Activated naive CD8-positive, alpha-beta T cell treated with anti-CD3 and anti-CD28 coated beads, Interleukin-2, amount 10 ng/mL, durations not matched to agents 7 days and 5 days (primary cell): ENCODE measurements at regions not wholly inside any gene's neighbourhood (a gene's known extent, or its start where the extent isn't known, plus 50 kb on each side); places are given as distances from the start of the nearest gene placed in this dataset.
A peak's percentile ranks its signal among the peaks of the same experiment; 100 is the strongest.

Experiments used
- ATAC-seq: fragments of 150-1000 bp; cut with Tn5 transposase; one replicate; pipeline ENCODE4 v1.10.0; 2021; ENCODE audit warnings: low read depth, moderate library complexity
- POLR2A ChIA-PET: fragments of 350-600 bp; sonication (Branson Sonifier 250); formaldehyde crosslinking; loops from one replicate; lab custom pipeline; 2021; ENCODE audit warnings: antibody characterized with exemption; lab: Charles Lee
- DNase-seq: peaks from one replicate; pipeline ENCODE4 v3.0.0; 2021
- H3K27ac Mint-ChIP-seq: one replicate; pipeline ENCODE4 v1.8.0; 2022; ENCODE audit warnings: mild to moderate bottlenecking, mixed read lengths
- H3K27me3 Mint-ChIP-seq: one replicate; pipeline ENCODE4 v1.8.0; 2022; ENCODE audit warnings: mild to moderate bottlenecking, moderate library complexity, mixed read lengths
- H3K36me3 Mint-ChIP-seq: one replicate; pipeline ENCODE4 v1.8.0; 2021; ENCODE audit warnings: mild to moderate bottlenecking, mixed read lengths
- H3K4me1 Mint-ChIP-seq: one replicate; pipeline ENCODE4 v1.8.0; 2021; ENCODE audit warnings: mixed read lengths
- H3K4me3 Mint-ChIP-seq: one replicate; pipeline ENCODE4 v1.8.0; 2022; ENCODE audit warnings: mild to moderate bottlenecking, moderate library complexity, mixed read lengths
- H3K9me3 Mint-ChIP-seq: one replicate; pipeline ENCODE4 v1.8.0; 2021; ENCODE audit warnings: mixed read lengths

DNA sequence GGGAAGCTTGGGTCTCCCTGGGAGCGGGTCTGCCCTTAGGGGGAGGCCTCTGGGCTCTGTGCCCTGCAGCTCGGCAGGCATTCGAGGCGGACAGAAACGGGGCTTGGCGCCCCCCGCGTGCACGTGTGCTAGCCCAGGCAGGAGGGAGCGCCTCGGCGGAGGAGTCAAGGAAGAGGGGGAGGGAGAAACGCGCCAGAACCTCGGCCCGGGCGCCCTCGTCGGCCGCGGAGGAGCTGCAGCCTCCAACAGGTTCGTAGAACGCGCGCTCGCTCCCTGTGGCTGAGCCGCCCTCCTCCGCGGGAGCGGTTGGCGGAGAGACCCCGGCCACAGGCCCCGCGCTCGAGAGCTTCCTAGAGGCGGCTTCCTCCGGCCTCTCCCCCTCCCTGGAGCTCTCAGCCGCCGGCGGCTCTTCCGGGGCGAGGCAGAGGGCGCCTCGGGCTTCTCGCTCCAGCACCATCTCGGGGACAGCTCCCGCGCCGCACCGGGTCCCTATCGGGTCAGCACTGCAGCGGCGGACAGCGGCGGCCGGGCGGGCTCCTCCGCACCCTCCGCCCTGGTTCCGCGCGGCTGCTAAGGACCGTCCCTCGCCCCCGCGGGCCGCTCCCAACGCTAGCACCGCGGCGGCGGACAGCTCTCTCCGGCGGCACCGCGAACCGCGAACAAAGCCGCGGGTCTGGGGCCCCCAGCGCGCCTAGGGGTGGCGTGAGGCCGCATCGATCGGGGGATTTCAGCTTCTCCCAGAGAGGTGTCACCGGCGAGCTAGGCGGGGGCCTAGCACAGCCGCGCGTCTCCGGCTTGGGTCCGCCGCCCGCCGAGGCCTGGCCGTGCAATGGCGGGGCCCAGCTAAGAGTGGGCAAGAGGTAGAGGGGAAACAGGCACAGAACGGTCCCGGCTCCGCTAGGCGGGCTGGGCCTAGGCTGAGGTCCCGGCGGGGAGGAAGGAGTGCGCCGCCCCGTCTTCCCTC, 74.6 kb upstream of the CPLX2 start:
- ATAC-seq, result peak; percentile 99
- peaks cover 48% of the 10 kb centered on the region for H3K27me3 Mint-ChIP-seq
- H3K36me3 Mint-ChIP-seq, result peaks cover 2% of the 10 kb centered on the region
- no peaks in the 10 kb centered on the region for H3K9me3 Mint-ChIP-seq
- no peak overlapping the region for H3K27ac Mint-ChIP-seq
- POLR2A ChIA-PET, result interaction anchor here (1.0 kb wide), 1 partner anchor 12 kb away, joined by 3 read pairs; no protein-coding TSS in a partner anchor
- peaks cover 6% of the 10 kb centered on the region for H3K4me1 Mint-ChIP-seq
- H3K4me3 Mint-ChIP-seq, result no peak overlapping the region
- peak; percentile 94 for DNase-seq

DNA sequence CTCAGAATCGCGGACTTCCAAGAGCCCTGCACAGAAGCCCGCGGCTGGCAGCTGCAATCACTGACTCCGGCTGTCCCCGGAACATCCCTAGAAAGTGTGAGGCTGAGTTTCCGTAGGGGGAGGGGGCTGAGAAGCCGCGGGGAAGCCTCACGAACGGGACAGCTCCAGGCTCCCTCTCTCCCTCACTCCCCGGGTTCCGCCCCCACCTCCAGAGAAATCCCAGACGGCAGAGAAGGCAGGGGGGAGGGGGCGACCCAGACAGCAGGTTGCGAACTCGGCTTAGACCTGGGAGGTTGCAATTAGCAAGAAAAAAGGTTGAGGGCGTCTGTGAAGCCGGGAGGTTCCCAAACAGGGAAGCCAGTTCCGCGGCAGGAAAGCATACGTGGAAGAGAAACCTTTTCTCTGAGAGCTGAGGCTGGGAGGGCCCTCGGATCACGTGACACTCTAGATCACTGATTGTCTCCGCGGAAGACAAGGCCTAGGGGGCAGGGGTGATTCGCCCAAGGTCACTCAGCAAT, 73.8 kb upstream of the CPLX2 start:
- H3K4me1 Mint-ChIP-seq, result peaks cover 6% of the 10 kb centered on the region
- H3K27ac Mint-ChIP-seq, result no peak overlapping the region
- H3K27me3 Mint-ChIP-seq, result peaks cover 48% of the 10 kb centered on the region
- H3K36me3 Mint-ChIP-seq, result peaks cover 2% of the 10 kb centered on the region
- ATAC-seq (no peak), DNase-seq (no peak)
- H3K4me3 Mint-ChIP-seq, result no peak overlapping the region
- no peaks in the 10 kb centered on the region for H3K9me3 Mint-ChIP-seq
- POLR2A ChIA-PET, result no interaction called here

DNA sequence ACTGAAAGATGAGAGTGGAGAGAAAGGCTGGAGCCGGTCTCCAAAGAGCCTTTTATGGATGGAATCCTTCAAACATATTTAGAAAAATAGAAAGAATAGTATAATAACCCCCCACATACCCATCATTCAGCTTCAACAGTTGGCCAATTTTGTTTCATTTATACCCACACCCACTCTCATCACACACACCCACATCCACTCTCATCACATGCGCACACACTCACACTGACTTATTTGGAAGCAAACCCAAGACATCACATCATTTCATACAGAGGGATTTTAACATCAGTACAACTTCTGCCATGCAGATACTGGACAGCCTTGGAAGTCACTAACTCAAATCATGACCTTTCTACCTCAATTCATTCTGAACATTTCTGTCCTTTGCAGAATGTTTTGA, 72.8 kb upstream of the CPLX2 start:
- ATAC-seq (no peak), DNase-seq (no peak)
- H3K27me3 Mint-ChIP-seq, result peaks cover 47% of the 10 kb centered on the region
- no peak overlapping the region for H3K27ac Mint-ChIP-seq
- H3K4me1 Mint-ChIP-seq, result peaks cover 6% of the 10 kb centered on the region
- POLR2A ChIA-PET, result no interaction called here
- H3K36me3 Mint-ChIP-seq, result peaks cover 2% of the 10 kb centered on the region
- no peaks in the 10 kb centered on the region for H3K9me3 Mint-ChIP-seq
- no peak overlapping the region for H3K4me3 Mint-ChIP-seq

DNA sequence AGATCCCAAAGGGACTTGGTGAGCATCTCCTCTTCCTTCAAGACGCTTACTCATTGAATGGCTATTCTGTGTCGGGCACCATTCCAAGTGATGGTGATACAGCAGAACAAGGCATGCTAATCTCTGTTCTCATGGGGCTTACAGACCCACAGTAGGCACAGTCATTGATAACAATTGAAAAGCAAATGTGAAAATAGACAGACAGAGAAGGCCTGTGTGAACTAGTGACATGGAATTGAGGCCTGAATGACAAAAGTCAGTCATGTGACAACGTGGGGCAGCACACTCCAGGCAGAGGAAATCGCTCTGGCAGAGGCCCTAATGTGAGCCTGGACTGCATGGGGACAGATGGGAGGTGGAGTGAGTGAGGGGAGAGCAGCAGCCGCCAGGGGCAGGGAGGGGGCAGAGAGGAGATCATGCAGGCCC, 70.7 kb upstream of the CPLX2 start:
- Mint-ChIP-seq H3K27me3 (peaks cover 35% of the 10 kb centered on the region), H3K4me1 (peaks cover 6% of the 10 kb centered on the region), H3K36me3 (peaks cover 2% of the 10 kb centered on the region), H3K4me3 (no peak overlapping the region), H3K27ac (no peak overlapping the region), H3K9me3 (no peaks in the 10 kb centered on the region)
- POLR2A ChIA-PET, result no interaction called here
- DNase-seq (no peak), ATAC-seq (no peak)

DNA sequence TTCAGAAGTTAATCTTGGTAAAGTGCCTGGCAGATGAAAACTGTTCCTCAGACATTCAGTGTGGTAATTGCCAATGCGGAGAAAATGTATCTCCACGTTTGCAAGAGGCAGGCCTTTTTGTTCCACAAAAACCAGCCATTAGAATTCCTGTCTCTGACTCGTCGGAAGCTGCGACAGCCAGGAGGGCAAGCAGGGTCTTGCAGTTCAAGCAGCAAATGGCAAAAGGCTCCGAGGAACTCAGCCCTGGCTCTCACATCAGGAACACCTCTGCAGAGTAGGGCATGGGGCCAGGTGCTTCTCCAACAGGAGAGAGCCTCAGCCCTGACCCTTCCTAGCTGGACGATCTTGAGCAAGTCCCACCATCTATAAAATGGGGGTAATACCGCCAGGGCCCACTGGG, 69.0 kb upstream of the CPLX2 start:
- POLR2A ChIA-PET, result no interaction called here
- DNase-seq, result no peak
- H3K27me3 Mint-ChIP-seq, result peaks cover 29% of the 10 kb centered on the region
- no peak overlapping the region for H3K4me3 Mint-ChIP-seq
- no peaks in the 10 kb centered on the region for H3K9me3 Mint-ChIP-seq
- ATAC-seq, result no peak
- peaks cover 1% of the 10 kb centered on the region for H3K4me1 Mint-ChIP-seq
- peaks cover 2% of the 10 kb centered on the region for H3K36me3 Mint-ChIP-seq
- no peak overlapping the region for H3K27ac Mint-ChIP-seq

DNA sequence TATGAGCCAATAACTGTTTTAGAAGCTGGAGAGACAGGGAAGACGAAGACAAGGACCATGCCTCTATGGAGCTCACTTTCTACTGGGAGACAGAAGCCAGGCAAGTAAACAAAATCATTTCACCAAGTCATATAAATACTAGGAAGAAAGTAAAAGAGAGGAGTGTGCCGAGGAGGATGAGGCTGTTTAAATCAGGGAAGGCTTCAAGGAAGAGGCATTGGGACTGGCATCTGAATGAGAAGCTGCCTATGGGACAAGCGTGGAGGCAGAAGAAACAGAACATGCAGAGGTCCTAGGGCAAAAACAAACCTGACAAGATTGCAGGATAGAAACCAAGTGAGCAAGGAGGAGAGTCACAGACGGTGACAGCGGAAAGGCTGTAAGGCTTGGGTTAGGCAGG, 68.1 kb upstream of the CPLX2 start:
- ATAC-seq (no peak), DNase-seq (no peak)
- Mint-ChIP-seq H3K4me3 (no peak overlapping the region), H3K9me3 (no peaks in the 10 kb centered on the region), H3K4me1 (peaks cover 1% of the 10 kb centered on the region), H3K36me3 (peaks cover 2% of the 10 kb centered on the region), H3K27me3 (peaks cover 25% of the 10 kb centered on the region), H3K27ac (no peak overlapping the region)
- POLR2A ChIA-PET, result no interaction called here

DNA sequence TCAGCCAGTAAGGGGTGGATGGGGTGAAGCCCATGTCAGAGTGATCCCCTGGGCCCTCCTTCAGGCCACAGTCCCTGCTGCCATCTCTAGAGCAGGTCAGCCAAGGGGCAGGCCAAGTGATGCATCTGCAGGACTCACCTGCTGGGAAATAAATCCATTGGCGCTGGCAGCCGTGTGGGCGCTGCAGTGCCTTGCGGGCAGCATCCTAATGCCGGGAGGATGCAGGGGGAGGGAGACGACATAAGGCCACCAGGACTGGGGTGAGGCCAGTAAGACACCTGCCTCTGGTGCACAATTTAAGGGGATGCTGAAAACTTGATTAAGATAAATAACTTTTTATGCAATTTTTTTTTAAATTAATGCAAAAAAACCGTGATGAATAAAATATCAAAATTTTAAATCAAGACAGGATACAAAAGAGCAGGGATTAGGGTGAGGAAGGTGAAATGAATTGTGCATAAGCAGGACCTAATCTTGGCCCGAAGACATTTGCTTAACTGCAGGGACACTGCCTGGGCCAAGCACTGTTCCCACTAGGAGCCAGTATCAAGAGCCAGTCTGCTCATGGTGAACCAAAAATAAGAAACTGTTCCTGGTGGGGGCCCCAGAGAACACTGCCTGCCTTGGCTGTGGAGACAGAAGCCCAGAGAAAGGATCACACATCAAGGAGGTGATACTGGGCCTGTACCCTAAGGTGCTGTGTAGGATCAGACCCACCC, 67.5 kb upstream of the CPLX2 start:
- no peak for DNase-seq
- Mint-ChIP-seq H3K27me3 (peaks cover 19% of the 10 kb centered on the region), H3K9me3 (no peaks in the 10 kb centered on the region), H3K27ac (no peak overlapping the region), H3K4me3 (no peak overlapping the region), H3K36me3 (no peaks in the 10 kb centered on the region), H3K4me1 (no peaks in the 10 kb centered on the region)
- no peak for ATAC-seq
- POLR2A ChIA-PET, result no interaction called here

DNA sequence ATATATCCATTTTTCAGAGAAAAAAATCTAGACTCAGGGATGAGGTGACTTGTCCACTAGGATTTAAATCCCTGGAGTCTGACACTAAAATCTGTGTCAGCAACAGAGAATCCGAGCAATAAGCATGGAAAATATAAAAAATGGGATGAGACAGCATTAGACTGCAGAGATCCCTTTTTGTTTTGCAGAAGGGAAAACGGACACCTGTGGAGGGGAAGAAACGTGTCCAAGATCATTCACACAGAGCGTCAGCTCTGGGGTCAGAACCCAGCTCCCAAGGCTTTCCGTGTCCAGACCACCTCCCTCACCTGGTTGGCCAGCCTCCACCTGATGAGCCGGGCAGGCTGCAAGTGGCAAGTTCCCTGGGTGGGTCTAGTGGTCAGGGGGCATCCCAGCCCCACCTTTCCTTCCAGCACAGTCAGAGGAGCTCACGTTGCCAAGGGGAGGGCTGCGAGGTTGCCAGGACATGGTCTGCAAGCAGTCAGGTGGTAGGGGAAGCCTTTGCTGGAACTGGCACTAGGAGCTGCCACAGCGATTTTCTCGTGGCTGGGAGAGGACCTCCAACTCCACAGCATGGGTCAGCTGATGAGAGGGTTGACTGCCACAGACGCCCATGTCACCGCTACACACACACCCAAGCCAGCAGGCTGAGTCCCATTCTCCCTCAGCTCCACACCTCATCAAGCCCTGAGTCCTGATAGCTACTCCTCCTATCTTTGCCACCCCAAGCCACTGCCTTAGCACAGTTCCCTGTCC, 65.9 kb upstream of the CPLX2 start:
- POLR2A ChIA-PET, result no interaction called here
- ATAC-seq (no peak), DNase-seq (no peak)
- Mint-ChIP-seq H3K27ac (no peak overlapping the region), H3K9me3 (no peaks in the 10 kb centered on the region), H3K27me3 (peaks cover 15% of the 10 kb centered on the region), H3K36me3 (no peaks in the 10 kb centered on the region), H3K4me1 (no peaks in the 10 kb centered on the region), H3K4me3 (no peak overlapping the region)

DNA sequence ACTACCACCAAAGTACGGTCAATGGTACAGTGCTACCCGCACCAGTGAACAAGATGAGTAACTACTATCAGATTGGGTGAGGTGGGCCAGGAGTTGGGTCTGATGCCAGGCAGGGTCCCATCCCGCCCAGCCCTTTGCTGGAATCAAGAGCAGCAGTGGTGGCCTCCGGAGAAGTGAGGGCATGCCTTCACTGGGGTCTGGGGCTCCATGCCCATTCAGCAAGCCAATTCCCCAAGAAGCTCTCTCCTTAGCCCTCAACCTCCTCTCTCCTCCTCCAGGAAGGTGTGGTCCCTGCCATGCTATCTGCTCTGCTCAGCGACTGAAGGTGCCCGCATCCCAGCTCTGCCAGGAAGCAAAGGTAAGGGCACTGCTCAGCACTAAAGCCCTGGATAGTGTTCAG, 62.7 kb upstream of the CPLX2 start:
- ATAC-seq (no peak), DNase-seq (no peak)
- Mint-ChIP-seq H3K36me3 (no peaks in the 10 kb centered on the region), H3K4me1 (no peaks in the 10 kb centered on the region), H3K27me3 (peaks cover 9% of the 10 kb centered on the region), H3K4me3 (no peak overlapping the region), H3K27ac (no peak overlapping the region), H3K9me3 (no peaks in the 10 kb centered on the region)
- POLR2A ChIA-PET, result interaction anchor here (1.0 kb wide), 1 partner anchor 12 kb away, joined by 3 read pairs; no protein-coding TSS in a partner anchor

DNA sequence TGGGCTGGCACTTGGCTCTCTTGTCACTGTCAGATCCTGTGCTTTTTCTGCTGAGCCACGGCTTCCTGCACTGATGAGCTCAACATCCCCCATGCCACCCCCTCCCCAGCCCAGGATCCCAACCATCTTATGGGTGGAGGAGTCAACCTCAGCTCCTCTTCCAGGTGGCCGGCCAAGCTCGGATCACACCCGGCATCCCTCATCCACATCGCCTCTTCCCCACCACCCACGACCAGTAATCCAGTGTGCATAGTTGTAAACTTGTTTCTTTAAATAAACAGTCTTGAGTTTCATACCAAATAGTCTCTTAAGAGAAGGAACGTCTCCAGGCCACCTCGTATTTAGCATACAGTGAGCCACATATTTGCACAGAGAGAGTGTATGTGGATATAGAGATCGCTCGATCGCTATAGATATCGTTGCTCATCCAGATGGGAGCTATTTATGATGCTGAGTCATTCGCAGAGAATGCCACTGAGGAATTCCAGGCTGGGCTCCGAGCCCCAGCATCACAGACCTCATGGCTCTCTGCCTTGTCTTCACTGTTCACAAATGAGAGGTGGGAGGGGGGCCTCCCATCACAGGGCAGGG, 61.8 kb upstream of the CPLX2 start:
- ATAC-seq, result no peak
- Mint-ChIP-seq H3K4me1 (no peaks in the 10 kb centered on the region), H3K4me3 (no peak overlapping the region), H3K9me3 (no peaks in the 10 kb centered on the region), H3K36me3 (no peaks in the 10 kb centered on the region), H3K27ac (no peak overlapping the region), H3K27me3 (peaks cover 9% of the 10 kb centered on the region)
- POLR2A ChIA-PET, result no interaction called here
- no peak for DNase-seq

DNA sequence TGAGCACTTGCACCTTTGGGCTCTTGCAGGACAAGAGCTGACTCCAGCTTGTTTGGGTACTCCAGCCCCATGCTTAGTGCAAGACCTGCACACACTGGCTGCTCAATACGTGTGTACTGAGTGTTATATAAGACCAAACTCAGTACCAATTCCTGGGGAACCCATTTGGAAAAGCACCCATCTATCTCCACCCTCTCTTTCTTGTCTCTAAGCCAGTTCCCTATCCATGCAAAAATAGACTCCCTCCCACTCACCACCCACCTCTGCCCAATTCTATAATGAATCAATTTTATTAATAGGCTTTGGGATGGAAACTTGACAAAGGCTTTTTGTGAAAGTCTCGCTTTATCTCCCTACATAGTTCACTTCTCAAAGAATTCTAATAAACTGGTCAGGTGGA, 60.9 kb upstream of the CPLX2 start:
- POLR2A ChIA-PET, result no interaction called here
- H3K27ac Mint-ChIP-seq, result no peak overlapping the region
- no peaks in the 10 kb centered on the region for H3K4me1 Mint-ChIP-seq
- H3K9me3 Mint-ChIP-seq, result no peaks in the 10 kb centered on the region
- H3K36me3 Mint-ChIP-seq, result no peaks in the 10 kb centered on the region
- no peak for DNase-seq
- ATAC-seq, result no peak
- no peak overlapping the region for H3K4me3 Mint-ChIP-seq
- H3K27me3 Mint-ChIP-seq, result peaks cover 9% of the 10 kb centered on the region

DNA sequence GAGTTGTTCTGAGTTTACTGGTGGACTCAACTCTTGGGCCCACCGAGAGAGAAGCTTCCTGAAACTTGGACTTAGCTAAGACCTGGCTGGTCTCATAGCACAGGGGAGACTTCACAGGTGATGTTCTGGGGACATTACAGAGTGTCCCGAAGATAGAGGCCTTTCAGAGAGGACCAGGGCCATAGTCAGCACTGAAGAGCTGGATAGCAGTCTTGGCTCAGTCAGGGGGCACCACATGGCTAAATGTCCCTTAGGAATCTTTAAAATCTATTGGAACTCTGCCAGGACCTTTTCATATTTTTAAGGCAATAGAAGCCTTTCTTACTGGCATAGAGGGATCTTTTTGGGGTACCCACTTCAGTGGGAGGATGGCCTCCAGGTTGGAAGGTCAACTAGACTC, 59.8 kb upstream of the CPLX2 start:
- POLR2A ChIA-PET, result no interaction called here
- Mint-ChIP-seq H3K27me3 (peaks cover 6% of the 10 kb centered on the region), H3K4me1 (no peaks in the 10 kb centered on the region), H3K27ac (no peak overlapping the region), H3K4me3 (no peak overlapping the region), H3K36me3 (no peaks in the 10 kb centered on the region), H3K9me3 (no peaks in the 10 kb centered on the region)
- ATAC-seq (no peak), DNase-seq (no peak)
